NB4 (cell line): ENCODE measurements at regions not wholly inside any gene's neighbourhood (a gene's known extent, or its start where the extent isn't known, plus 50 kb on each side); places are given as distances from the start of the nearest gene placed in this dataset.

Source experiments
- DNase-seq: peaks from one replicate; pipeline ENCODE4 v3.0.0; 2010; ENCODE audit warnings: low read depth
- H3K4me3 ChIP-seq: one replicate; pipeline ENCODE4 v1.5.1; 2011; ENCODE audit warnings: mild to moderate bottlenecking, low read depth, low read length, moderate library complexity
- CTCF ChIP-seq: IDR thresholded peaks from one replicate; pipeline ENCODE4 v1.5.1; 2012; ENCODE audit warnings: low read depth, low read length
- MAX ChIP-seq: IDR thresholded peaks from 2 replicates; pipeline ENCODE4 v1.6.1; 2011; ENCODE audit warnings: low read depth, low read length
- MYC ChIP-seq: IDR thresholded peaks from 2 replicates; pipeline ENCODE4 v1.6.1; 2011; ENCODE audit warnings: low read depth, low read length
- POLR2A ChIP-seq: IDR thresholded peaks from 2 replicates; pipeline ENCODE4 v1.6.1; 2011; ENCODE audit warnings: mild to moderate bottlenecking; ENCODE audit not compliant: insufficient read length; ENCODE audit errors: extremely low read depth

- DNase-seq, result no peak
- no peak overlapping the region for H3K4me3 ChIP-seq
- TF ChIP-seq POLR2A, result no peak
- TF ChIP-seq CTCF, result no peak
- TF ChIP-seq MAX, result no peak
- TF ChIP-seq MYC, result no peak
These were observed 794.7 kb downstream of the RAB28 start for GRCh38 chr4:12689457-12689856.

GRCh38 chr4:12679217-12679616 is 804.9 kb downstream of the RAB28 start:
- H3K4me3 ChIP-seq, result no peak overlapping the region
- no peak for TF ChIP-seq MYC
- TF ChIP-seq POLR2A, result no peak
- no peak for TF ChIP-seq MAX
- peak; percentile 61 for TF ChIP-seq CTCF
- peak; percentile 33 for DNase-seq

GRCh38 chr4:12674184-12674583 is 810.0 kb downstream of the RAB28 start:
- no peak for TF ChIP-seq CTCF
- TF ChIP-seq MYC, result no peak
- no peak for TF ChIP-seq POLR2A
- no peak for TF ChIP-seq MAX
- DNase-seq, result no peak
- H3K4me3 ChIP-seq, result no peak overlapping the region

- H3K4me3 ChIP-seq, result no peak overlapping the region
- TF ChIP-seq POLR2A, result no peak
- TF ChIP-seq CTCF, result no peak
- TF ChIP-seq MYC, result no peak
- TF ChIP-seq MAX, result no peak
- no peak for DNase-seq
These were observed 811.8 kb downstream of the RAB28 start for GRCh38 chr4:12672303-12672702.

- DNase-seq, result no peak
- TF ChIP-seq POLR2A, result no peak
- no peak overlapping the region for H3K4me3 ChIP-seq
These were observed 826.0 kb downstream of the RAB28 start for GRCh38 chr4:12658146-12658545.

- no peak overlapping the region for H3K4me3 ChIP-seq
- TF ChIP-seq MAX (no peak), MYC (no peak), CTCF (no peak), POLR2A (no peak)
- no peak for DNase-seq
These were observed 832.3 kb downstream of the RAB28 start for GRCh38 chr4:12651876-12652275.
